ENCODE measurements at regions not wholly inside any gene's neighbourhood (a gene's known extent, or its start where the extent isn't known, plus 50 kb on each side); places are given as distances from the start of the nearest gene placed in this dataset.

DNA sequence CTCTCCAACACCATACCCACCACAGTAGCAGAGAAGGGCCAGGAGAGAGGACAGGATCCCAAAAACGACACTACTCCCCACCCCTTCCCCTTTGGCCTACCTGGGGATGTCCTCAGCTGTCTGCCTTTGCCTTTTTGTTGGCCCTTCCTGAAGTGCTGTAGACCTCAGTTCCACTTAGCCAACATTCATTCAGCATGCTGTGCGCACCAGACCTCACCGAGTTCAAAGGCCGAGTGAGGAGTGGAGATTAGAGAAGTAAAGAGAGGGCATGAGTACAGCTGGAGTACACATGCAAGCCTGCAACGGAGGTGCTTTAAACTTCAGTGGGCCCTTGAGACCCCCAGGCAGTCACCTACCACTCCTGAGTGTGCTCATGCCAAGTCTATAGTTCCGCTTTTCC, 99.0 kb downstream of the TEX26 start:
- DNase-seq (ENCODE audit: low spot score in 2 of 2): no peak
- Mint-ChIP-seq H3K27ac (ENCODE audit: low read depth) (no peak overlapping the region), H3K9me3 (no peaks in the 10 kb centered on the region), H3K27me3 (peaks cover 21% of the 10 kb centered on the region), H3K36me3 (ENCODE audit: insufficient read depth) (no peaks in the 10 kb centered on the region), H3K4me1 (no peaks in the 10 kb centered on the region), H3K4me3 (no peak overlapping the region)
- ATAC-seq (replicated peaks; ENCODE audit: extremely low read depth, poor library complexity, severe bottlenecking): no peak

DNA sequence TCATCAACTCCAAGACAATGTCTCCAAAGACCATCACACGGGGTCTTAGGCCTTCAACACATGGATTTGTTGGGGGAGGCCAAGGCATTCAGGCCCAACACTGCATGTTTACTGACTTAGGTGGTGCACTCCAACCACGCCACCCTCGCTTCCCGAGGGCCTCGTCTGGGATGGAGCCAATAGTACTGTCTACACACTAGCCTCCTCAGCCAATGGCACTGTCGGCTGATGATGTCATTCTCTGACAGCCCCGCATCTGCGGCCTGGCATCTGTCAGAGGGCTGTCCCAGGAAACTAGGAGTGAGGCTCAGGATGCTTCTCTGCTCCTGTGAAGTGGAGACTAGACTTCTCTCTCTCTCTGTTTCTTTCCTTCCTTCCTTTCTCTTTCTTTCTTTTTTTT, 96.6 kb downstream of the TEX26 start:
- no peaks in the 10 kb centered on the region for H3K9me3 Mint-ChIP-seq
- no peak overlapping the region for H3K27ac Mint-ChIP-seq (ENCODE audit: low read depth)
- DNase-seq (ENCODE audit: low spot score in 2 of 2) (no peak), ATAC-seq (replicated peaks; ENCODE audit: extremely low read depth, poor library complexity, severe bottlenecking) (no peak)
- H3K36me3 Mint-ChIP-seq (ENCODE audit: insufficient read depth): no peaks in the 10 kb centered on the region
- peaks cover 21% of the 10 kb centered on the region for H3K27me3 Mint-ChIP-seq
- H3K4me3 Mint-ChIP-seq: no peak overlapping the region
- no peaks in the 10 kb centered on the region for H3K4me1 Mint-ChIP-seq

- Mint-ChIP-seq H3K27me3 (peaks cover 38% of the 10 kb centered on the region), H3K36me3 (ENCODE audit: insufficient read depth) (no peaks in the 10 kb centered on the region), H3K4me3 (no peak overlapping the region), H3K4me1 (no peaks in the 10 kb centered on the region), H3K9me3 (no peaks in the 10 kb centered on the region), H3K27ac (ENCODE audit: low read depth) (no peak overlapping the region)
- ATAC-seq (replicated peaks; ENCODE audit: extremely low read depth, poor library complexity, severe bottlenecking) (no peak), DNase-seq (ENCODE audit: low spot score in 2 of 2) (no peak)
These were observed 94.7 kb downstream of the TEX26 start for GRCh38 chr13:31027136-31027535.

Measured in central memory CD8-positive, alpha-beta T cell (primary cell).